ENCODE measurements at regions not wholly inside any gene's neighbourhood (a gene's known extent, or its start where the extent isn't known, plus 50 kb on each side); places are given as distances from the start of the nearest gene placed in this dataset.

DNA sequence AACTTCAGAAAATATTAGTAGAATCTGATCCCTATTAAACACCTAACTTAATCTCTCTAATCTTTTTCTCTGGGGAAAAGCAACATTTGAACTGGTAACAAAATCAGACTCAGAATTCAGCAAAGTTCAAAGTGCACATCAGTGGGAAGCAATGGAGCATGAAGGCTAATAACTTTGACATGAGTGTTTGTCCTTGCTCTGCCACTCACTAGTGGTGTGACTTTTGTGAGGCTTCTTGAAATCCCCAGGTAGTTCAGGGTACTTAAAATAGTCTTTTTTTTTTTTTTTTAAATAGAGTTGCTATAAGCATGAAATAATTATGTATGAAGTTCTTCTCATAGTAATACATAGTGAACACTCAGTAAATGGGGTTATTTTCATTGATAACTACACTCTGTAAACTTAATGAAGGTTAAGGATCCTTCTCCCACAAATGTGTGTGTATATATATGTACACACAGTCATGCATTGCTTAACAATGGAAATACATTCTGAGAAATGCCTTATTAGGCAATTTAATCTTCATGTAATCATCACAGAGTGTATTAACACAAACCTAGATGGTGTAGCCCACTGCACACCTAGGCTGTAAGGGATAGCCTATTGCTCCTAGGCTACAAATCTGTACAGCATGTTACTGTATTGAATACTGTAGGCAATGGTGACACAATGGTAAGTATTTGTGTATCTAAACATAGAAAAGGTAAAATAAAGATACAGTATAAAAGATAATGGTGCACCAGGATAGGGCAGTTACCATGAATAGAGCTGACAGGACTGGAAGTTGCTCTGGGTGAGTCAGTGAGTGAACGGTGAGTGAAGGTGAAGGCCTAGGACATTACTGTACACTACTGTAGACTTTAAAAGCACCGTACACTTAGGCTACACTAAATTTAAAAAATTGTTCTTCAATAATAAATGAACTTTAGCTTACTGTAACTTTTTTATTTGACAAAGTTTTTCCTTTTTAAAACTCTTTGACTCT is 73.3 kb upstream of the HMHB1 start:
- H3K14ac ChIP-seq (ENCODE audit: insufficient read length): no peak overlapping the region
- POLR2A ChIA-PET (ENCODE audit: partially characterized antibody): no interaction called here
- H3K4me1 ChIP-seq (replicated peaks in 1 of 4; ENCODE audit: control insufficient read depth in 3 of 4, insufficient read depth in 4 of 4, low read length in 3 of 4): peaks cover 0 to 7% (median 1%) of the 10 kb centered on the region in 4 experiments; a peak in 3 of 7 replicates
- no peak overlapping the region for H2BK12ac ChIP-seq (ENCODE audit: low read depth, low read length)
- H4K91ac ChIP-seq (replicated peaks; ENCODE audit: insufficient read length, low read length): no peak overlapping the region
- no peak overlapping the region for H3K23ac ChIP-seq (ENCODE audit: insufficient read length)
- H2AK5ac ChIP-seq (ENCODE audit: low read depth, low read length): no peak overlapping the region
- H3K9ac ChIP-seq (replicated peaks in 1 of 4; ENCODE audit: extremely low read depth in 1 of 4, low read depth in 3 of 4, low read length in 3 of 4): no peak overlapping the region
- H3K23me2 ChIP-seq (ENCODE audit: low read depth, low read length): no peaks in the 10 kb centered on the region
- no peak for FAIRE-seq
- no peaks in the 10 kb centered on the region for H3K79me2 ChIP-seq (ENCODE audit: control insufficient read depth in 1 of 2, insufficient read depth in 2 of 2, low read length in 2 of 2)
- no peak overlapping the region for H2BK5ac ChIP-seq (ENCODE audit: low read depth, low read length)
- no peak overlapping the region for H4K8ac ChIP-seq (ENCODE audit: extremely low read depth, insufficient read depth, low read length)
- H3K4ac ChIP-seq (replicated peaks; ENCODE audit: insufficient read length, low read depth, low read length): no peak overlapping the region
- H3K36me3 ChIP-seq (ENCODE audit: control insufficient read depth in 2 of 4, insufficient read depth in 4 of 4, low read length in 3 of 4): no peaks in the 10 kb centered on the region
- H3K4me2 ChIP-seq (ENCODE audit: insufficient read depth in 1 of 2, low read depth in 2 of 2, low read length in 2 of 2): no peak overlapping the region
- no peak overlapping the region for H4K5ac ChIP-seq (ENCODE audit: insufficient read length, low read depth, low read length)
- H4K20me1 ChIP-seq (replicated peaks in 1 of 2; ENCODE audit: control insufficient read depth in 1 of 2, insufficient read depth in 2 of 2, low read length in 2 of 2): no peaks in the 10 kb centered on the region
- H2BK120ac ChIP-seq (replicated peaks; ENCODE audit: low read depth, low read length): no peak overlapping the region
- H3K27ac ChIP-seq (ENCODE audit: low read depth, low read length): no peak overlapping the region
- no peak overlapping the region for H3K18ac ChIP-seq (ENCODE audit: extremely low read depth, low read length)
- 83% methylated on average over 2 of the region's 2 CpGs; no CpG with 5 or more reads in 1 of the 2 experiments for WGBS, 2 experiments (ENCODE audit: extremely low coverage in 1 of 2, insufficient coverage in 1 of 2, insufficient read length in 1 of 2, insufficient replicate concordance in 2 of 2, low coverage in 1 of 2, low lambda C conversion rate in 2 of 2, missing lambda C conversion rate in 1 of 2)
- no peak overlapping the region for H2BK15ac ChIP-seq (ENCODE audit: low read length)
- no peak overlapping the region for H3K4me3 ChIP-seq (ENCODE audit: extremely low read depth in 1 of 4, insufficient read depth in 2 of 4, low read depth in 3 of 4, low read length in 4 of 4)
- DNase-seq (ENCODE audit: low read depth in 1 of 2, low spot score in 2 of 2): no peak
- no peak overlapping the region for H2AFZ ChIP-seq (ENCODE audit: low read length)
- H2BK20ac ChIP-seq (ENCODE audit: low read length): no peak overlapping the region
- CTCF ChIA-PET (ENCODE audit: partially characterized antibody): no interaction called here
- H3K79me1 ChIP-seq (ENCODE audit: low read depth, low read length): no peaks in the 10 kb centered on the region
- no peaks in the 10 kb centered on the region for H3K27me3 ChIP-seq (replicated peaks in 1 of 4; ENCODE audit: control insufficient read depth in 3 of 4, extremely low read depth in 1 of 4, insufficient read depth in 3 of 4, low read length in 3 of 4)
- H3K9me3 ChIP-seq (ENCODE audit: insufficient read depth in 2 of 2, low read depth in 1 of 2, low read length in 1 of 2): no peaks in the 10 kb centered on the region
- H3K56ac ChIP-seq (replicated peaks; ENCODE audit: insufficient read length, low read depth, low read length): no peak overlapping the region
- TF ChIP-seq MAX (IDR thresholded peaks at IDR 0.05) (no peak), ASH2L (IDR thresholded peaks at IDR 0.05; ENCODE audit: low read length) (no peak), NRF1 (IDR thresholded peaks at IDR 0.05; ENCODE audit: low read depth, low read length) (no peak), JUN (IDR thresholded peaks at IDR 0.05; ENCODE audit: low read depth, low read length) (no peak), TBP (IDR thresholded peaks at IDR 0.05; ENCODE audit: low read depth, low read length) (no peak)
- TF ChIP-seq, protein P1, sequence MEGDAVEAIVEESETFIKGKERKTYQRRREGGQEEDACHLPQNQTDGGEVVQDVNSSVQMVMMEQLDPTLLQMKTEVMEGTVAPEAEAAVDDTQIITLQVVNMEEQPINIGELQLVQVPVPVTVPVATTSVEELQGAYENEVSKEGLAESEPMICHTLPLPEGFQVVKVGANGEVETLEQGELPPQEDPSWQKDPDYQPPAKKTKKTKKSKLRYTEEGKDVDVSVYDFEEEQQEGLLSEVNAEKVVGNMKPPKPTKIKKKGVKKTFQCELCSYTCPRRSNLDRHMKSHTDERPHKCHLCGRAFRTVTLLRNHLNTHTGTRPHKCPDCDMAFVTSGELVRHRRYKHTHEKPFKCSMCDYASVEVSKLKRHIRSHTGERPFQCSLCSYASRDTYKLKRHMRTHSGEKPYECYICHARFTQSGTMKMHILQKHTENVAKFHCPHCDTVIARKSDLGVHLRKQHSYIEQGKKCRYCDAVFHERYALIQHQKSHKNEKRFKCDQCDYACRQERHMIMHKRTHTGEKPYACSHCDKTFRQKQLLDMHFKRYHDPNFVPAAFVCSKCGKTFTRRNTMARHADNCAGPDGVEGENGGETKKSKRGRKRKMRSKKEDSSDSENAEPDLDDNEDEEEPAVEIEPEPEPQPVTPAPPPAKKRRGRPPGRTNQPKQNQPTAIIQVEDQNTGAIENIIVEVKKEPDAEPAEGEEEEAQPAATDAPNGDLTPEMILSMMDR (IDR thresholded peaks at IDR 0.05; ENCODE audit: control extremely low read depth in 1 of 3, insufficient read depth in 1 of 3, low read depth in 1 of 3, low read length in 3 of 3): no peak
- TF ChIP-seq, protein P2, sequence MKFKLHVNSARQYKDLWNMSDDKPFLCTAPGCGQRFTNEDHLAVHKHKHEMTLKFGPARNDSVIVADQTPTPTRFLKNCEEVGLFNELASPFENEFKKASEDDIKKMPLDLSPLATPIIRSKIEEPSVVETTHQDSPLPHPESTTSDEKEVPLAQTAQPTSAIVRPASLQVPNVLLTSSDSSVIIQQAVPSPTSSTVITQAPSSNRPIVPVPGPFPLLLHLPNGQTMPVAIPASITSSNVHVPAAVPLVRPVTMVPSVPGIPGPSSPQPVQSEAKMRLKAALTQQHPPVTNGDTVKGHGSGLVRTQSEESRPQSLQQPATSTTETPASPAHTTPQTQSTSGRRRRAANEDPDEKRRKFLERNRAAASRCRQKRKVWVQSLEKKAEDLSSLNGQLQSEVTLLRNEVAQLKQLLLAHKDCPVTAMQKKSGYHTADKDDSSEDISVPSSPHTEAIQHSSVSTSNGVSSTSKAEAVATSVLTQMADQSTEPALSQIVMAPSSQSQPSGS (IDR thresholded peaks at IDR 0.05; ENCODE audit: low read length): no peak
